G401 (cell line): ENCODE measurements at regions not wholly inside any gene's neighbourhood (a gene's known extent, or its start where the extent isn't known, plus 50 kb on each side); places are given as distances from the start of the nearest gene placed in this dataset.

Experiments
- DNase-seq: peaks from one replicate; pipeline ENCODE4 v3.0.0-alpha.2; 2015; ENCODE audit warnings: low spot score
- in situ Hi-C: cut with HindIII; loops from 2 replicates; pipeline ENCODE4 v1.10.0; 2016; ENCODE audit warnings: low sequenced_read_pairs, mixed read lengths

DNA sequence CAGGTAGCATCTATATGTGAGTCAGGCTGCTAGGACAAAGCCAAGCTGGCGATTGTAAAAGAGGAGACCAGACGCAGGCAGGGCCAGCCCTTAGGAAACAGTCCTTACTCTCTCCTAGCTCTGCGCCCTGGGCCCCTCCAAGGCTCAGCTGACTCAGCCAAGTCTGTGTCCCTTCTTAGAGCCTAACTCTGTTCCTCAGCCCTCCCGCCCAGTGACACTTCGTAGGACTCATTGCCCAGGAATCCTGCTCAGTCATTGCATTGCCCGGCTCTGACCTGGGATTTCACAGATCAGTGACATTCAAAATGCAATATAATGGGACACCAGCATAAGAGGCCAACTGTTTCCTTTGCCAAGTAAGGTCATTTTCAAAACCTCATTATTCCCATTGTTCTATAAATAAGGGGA lies 244.2 kb downstream of the TLE3 start:
- no peak for DNase-seq
- in situ Hi-C loops: no loop called here

- DNase-seq: no peak
- in situ Hi-C loops: no loop called here
Measured at GRCh38 chr15:69854001-69854400, 243.7 kb downstream of the TLE3 start.

GRCh38 chr15:69854521-69855181 lies 243.1 kb downstream of the TLE3 start:
- in situ Hi-C loops: no loop called here
- DNase-seq: no peak

DNA sequence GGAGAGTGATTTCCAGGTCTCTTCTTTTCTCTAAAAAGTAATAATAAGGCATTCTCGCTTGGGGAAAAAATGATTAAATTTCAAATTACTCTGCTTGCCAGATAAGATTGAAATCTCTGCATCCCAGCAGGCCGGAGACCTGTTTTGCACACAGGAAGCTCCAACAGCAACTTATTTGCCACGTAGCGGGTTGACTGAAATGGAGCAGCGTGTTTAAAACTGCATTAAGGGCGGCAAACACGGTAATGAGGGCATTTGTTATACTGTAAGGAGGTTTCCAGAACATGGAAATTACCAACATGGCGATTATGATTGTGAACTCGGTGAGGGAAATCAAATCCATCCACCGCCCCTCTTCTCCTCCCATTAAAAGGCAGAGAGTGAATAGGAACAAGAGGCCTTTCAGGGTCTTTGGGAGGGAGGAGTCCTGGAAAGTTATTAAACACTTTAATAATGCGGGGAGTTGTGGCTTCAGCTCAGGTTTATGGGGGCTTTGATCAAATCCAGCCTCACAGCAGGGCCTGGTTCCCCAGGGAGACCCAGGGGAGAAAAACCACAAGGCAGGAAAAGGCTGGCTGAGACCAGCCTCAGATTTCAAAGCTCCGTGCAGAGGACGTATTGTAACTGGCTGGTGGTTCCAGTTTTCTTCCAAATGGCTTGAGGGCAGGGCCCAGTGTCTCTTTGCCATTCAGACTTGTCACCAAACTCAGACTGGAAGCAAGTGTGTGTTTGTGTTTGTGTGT lies 242.3 kb downstream of the TLE3 start:
- in situ Hi-C loops: no loop called here
- no peak for DNase-seq

DNA sequence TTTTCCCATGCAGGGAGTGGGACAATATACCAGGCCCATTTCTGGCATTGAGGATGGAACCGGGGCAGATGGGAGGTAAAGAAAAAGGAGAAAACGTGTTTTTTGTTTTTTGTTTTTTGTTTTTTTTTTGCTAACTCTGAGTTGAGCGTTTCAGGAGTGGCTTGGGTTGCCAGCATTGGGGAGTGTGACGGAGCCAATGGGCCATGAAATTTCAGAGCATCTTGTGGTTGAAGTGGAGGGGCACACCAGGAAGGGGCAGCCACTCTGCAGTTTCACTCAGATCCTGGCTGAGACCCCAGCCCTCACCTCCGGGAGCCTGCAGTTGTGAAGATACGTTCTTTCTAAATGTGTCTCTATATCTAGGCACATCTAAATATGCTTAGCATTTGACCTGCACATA lies 240.5 kb downstream of the TLE3 start:
- in situ Hi-C loops: no loop called here
- no peak for DNase-seq

- no peak for DNase-seq
- in situ Hi-C loops: no loop called here
Measured at GRCh38 chr15:69857686-69858391, 239.9 kb downstream of the TLE3 start.

DNA sequence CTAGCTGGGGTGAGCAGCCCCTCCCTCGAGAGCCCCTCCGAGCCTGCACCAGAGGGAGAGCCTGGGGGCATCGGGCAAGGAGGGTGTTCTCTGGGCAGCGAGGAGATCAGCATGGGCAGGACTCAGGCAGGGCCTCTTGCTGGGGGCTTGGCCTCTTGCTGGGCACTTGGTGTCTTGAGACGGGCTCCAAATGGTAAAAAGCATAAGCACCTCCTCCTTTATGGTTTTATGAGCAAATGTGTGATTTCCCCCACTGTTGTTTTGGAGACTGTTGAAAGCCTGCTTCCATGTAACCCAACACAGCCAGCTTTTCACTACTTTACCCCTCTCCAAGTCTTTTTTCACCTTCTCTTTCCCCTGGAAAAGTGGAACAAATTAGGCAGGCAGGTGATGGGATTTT lies 239.3 kb downstream of the TLE3 start:
- DNase-seq: no peak
- in situ Hi-C loops: no loop called here

DNA sequence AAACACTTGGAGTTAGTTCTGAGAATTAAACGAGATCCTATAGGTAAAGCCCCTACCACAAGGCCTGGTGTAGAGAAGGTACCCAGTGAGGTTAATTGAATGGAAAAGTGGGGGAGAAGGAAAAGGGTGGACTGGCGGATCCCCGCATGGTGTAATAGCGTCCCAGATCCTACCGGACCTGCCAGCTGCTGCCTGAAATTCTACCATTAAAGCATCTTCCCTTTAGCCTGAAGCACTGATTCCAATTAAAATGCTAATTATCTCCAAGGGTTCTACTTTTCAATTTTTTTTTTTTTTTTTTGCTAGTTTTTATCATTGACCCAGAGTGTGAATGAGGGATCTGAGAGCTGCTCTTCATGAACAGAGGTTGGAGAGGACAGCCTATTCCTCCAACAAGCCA lies 237.9 kb downstream of the TLE3 start:
- DNase-seq: no peak
- in situ Hi-C loops: no loop called here

DNA sequence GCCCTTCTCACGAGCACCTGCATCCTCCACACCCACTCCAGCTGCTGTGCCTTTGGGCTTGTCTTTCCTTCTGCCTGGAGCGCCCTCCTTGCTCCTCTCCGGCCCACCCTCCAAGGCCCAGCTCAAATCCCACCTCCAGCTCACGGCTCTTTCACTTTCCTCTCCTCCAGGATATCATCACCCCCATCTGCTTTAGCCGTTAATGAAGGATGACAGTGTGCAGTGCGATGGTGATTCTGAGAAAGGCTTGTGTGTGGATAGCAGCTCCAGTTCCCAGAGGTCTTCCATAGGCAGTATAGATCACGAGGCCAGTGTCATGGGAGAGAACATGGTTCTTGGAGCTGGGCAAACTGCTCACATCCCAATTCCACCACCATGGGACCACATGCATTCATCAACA lies 237.4 kb downstream of the TLE3 start:
- in situ Hi-C loops: no loop called here
- DNase-seq: no peak

GRCh38 chr15:69860921-69861320 lies 236.8 kb downstream of the TLE3 start:
- DNase-seq: no peak
- in situ Hi-C loops: no loop called here

DNA sequence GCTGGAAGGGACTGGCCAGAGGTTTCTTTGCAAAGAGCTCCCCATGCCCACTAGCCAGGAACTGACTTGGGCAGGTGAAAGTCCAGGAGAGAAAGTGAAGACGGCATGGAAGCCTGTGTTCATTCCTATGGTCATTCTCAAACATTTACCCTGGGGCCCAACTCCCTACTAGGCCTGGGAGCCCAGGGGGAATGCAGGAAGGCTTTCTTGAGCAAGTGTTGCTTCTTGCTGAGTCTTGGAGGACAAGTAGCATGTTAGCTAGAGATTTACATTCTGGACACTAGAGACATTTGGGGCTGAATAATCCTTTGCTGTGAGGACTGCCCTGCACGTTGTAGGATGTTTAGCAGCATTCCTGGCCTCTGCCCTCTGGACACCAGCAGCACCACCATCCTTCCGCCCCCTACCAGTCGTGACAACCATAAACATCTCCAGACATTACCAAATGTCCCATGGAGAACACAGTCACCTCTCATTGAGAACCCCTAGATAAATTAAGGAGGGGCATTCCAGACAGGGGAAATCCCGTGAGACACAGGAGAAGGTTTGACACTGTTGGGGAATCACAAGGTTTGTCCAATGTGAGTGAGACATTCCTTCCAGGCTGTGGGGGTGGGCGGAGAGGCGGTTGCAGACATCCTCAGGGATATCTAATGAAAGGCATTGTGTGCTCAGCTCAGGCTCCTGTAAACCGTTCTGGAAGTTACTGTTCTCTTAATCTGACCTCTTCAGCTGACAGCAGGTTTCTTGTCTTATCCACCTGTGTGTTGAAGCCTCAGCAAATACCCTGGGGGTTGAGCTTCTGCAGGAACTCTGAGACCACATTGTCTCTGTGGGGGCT lies 236.2 kb downstream of the TLE3 start:
- in situ Hi-C loops: no loop called here
- DNase-seq: no peak

- no peak for DNase-seq
- in situ Hi-C loops: no loop called here
Measured at GRCh38 chr15:69862540-69862939, 235.2 kb downstream of the TLE3 start.

- in situ Hi-C loops: no loop called here
- DNase-seq: no peak
Measured at GRCh38 chr15:69863446-69863845, 234.3 kb downstream of the TLE3 start.

DNA sequence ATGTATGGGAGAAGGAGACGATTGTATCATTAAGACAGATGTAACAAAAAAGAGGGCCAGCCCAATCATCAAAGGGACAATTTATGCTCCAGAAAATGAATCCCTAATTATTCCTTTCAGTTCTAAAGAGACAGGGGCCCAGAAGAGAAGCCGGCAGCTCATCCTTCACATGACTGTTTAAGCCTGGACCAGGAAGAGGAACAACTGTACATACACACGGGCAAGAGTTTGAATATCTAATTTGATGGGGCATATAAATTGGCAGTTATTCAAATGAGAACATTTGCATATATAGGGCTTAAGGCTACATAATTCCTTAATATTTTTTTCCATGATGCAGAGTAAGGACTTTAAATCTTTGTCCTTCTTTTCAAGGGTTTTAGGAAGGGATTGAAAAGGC lies 232.3 kb downstream of the TLE3 start:
- DNase-seq: no peak
- in situ Hi-C loops: no loop called here

DNA sequence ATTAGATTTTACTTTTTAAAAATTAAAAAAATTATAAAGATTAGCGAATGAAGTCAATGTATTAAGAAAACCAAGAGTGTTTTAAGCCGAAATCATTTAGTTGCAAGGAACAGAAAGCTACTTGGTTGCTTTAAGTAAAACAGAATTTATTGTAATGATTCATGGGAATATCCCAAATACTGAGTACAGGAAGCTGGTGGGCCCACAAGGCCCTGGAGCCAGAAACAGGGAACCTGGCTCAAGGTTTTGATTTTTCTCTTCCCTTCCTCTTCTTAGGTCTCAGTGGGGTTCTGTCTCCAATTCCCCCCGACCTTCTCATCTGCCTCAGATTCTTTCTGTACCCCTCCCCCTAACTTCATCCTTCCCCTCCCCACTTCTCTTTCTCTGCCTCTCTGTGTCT lies 229.0 kb downstream of the TLE3 start:
- DNase-seq: no peak
- in situ Hi-C loops: no loop called here

GRCh38 chr15:69869291-69869690 lies 228.4 kb downstream of the TLE3 start:
- no peak for DNase-seq
- in situ Hi-C loops: no loop called here

GRCh38 chr15:69869881-69870505 lies 227.7 kb downstream of the TLE3 start:
- in situ Hi-C loops: no loop called here
- DNase-seq: no peak

DNA sequence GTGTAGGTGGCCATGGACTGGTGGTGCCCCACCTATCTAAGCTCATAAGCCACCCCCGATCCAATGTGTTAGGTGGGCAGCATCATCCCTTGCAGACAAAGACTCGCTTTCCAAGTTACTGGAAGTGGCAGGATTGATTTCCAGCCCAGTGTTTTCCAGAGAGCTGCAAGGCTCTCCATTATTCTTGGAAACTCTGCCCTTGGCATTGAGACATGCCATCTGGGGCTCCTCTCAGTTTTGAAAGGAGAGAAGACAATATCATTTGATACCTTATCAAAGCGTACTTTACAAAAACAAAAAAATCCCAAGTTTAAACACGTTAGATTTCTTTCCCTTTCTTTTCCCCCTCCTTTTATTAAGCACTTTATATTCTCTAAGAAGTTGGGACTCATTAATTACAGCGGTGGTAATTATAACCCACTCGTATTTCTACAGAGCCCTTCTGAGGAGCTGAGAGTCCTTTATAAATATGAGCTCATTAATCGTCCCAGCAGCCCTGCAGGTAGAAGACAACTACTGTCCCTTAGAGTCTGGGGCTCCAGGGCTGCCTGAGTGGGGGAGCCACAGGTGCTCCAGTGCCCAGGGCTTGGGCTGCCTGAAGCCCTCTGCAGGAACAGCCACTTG lies 226.1 kb downstream of the TLE3 start:
- in situ Hi-C loops: no loop called here
- no peak for DNase-seq

- in situ Hi-C loops: no loop called here
- DNase-seq: no peak
Measured at GRCh38 chr15:69873807-69874206, 223.9 kb downstream of the TLE3 start.
